Karpas-422 (cell line): ENCODE measurements at regions not wholly inside any gene's neighbourhood (a gene's known extent, or its start where the extent isn't known, plus 50 kb on each side); places are given as distances from the start of the nearest gene placed in this dataset.

ENCODE experiments used
- DNase-seq: peaks from one replicate; pipeline ENCODE4 v3.0.0-alpha.2; 2015
- H2AFZ ChIP-seq: fragments of 200-600 bp; sonication (generic); 2 replicates; pipeline ENCODE4 v1.6.1; 2014; ENCODE audit warnings: antibody characterized with exemption, low read length, mixed read lengths
- H3K27ac ChIP-seq: fragments of 200-600 bp; sonication (generic); 2 replicates; pipeline ENCODE4 v1.5.1; 2014; ENCODE audit warnings: mild to moderate bottlenecking, low read length, moderate library complexity
- H3K27me3 ChIP-seq: fragments of 200-600 bp; sonication (generic); 2 replicates; pipeline ENCODE4 v1.6.1; 2014; ENCODE audit warnings: low read length, mixed read lengths
- H3K36me3 ChIP-seq: fragments of 200-600 bp; sonication (generic); 2 replicates; pipeline ENCODE4 v1.6.1; 2014; ENCODE audit warnings: low read length, mixed read lengths; ENCODE audit not compliant: insufficient read depth
- H3K4me1 ChIP-seq: fragments of 200-600 bp; sonication (generic); 2 replicates; pipeline ENCODE4 v1.6.1; 2014; ENCODE audit warnings: mild to moderate bottlenecking, low read length, mixed read lengths
- H3K4me2 ChIP-seq: fragments of 200-600 bp; sonication (generic); 2 replicates; pipeline ENCODE4 v1.6.1; 2014; ENCODE audit warnings: low read length, low read depth, mild to moderate bottlenecking; ENCODE audit not compliant: poor library complexity, severe bottlenecking
- H3K4me3 ChIP-seq: fragments of 200-600 bp; sonication (generic); 2 replicates; pipeline ENCODE4 v1.5.1; 2014; ENCODE audit warnings: mild to moderate bottlenecking, antibody characterized with exemption, low read length, mixed read lengths
- H3K79me2 ChIP-seq: fragments of 200-600 bp; sonication (generic); 2 replicates; pipeline ENCODE4 v1.6.1; 2014; ENCODE audit warnings: mild to moderate bottlenecking, low read length, mixed read lengths
- H3K9ac ChIP-seq: fragments of 200-600 bp; sonication (generic); 2 replicates; pipeline ENCODE4 v1.6.0; 2014; ENCODE audit warnings: low read length
- H3K9me2 ChIP-seq: fragments of 200-600 bp; sonication (generic), shearing (Covaris generic); replicated peaks from 2 replicates; pipeline ENCODE4 v1.6.0; 2014; ENCODE audit warnings: mild to moderate bottlenecking, low read length, moderate library complexity; ENCODE audit not compliant: insufficient read depth
- H3K9me3 ChIP-seq: fragments of 300-700, 200-600 bp; sonication (generic); 2 replicates; pipeline ENCODE4 v1.6.1; 2014; ENCODE audit warnings: low read length, mixed read lengths
- H4K20me1 ChIP-seq: fragments of 200-600 bp; sonication (generic); 2 replicates; pipeline ENCODE4 v1.6.1; 2014; ENCODE audit warnings: mild to moderate bottlenecking, antibody characterized with exemption, low read length, low read depth; ENCODE audit not compliant: insufficient read depth

- H3K79me2 ChIP-seq, result no peaks in the 10 kb centered on the region
- H4K20me1 ChIP-seq, result no peaks in the 10 kb centered on the region
- H3K9me2 ChIP-seq, result no peaks in the 10 kb centered on the region
- no peaks in the 10 kb centered on the region for H3K4me1 ChIP-seq
- no peaks in the 10 kb centered on the region for H3K27me3 ChIP-seq
- H2AFZ ChIP-seq, result no peak overlapping the region
- no peak overlapping the region for H3K27ac ChIP-seq
- H3K9ac ChIP-seq, result no peak overlapping the region
- DNase-seq, result no peak
- no peak overlapping the region for H3K4me3 ChIP-seq
- no peaks in the 10 kb centered on the region for H3K36me3 ChIP-seq
- no peak overlapping the region for H3K4me2 ChIP-seq
- no peaks in the 10 kb centered on the region for H3K9me3 ChIP-seq
These were observed 49.7 kb downstream of the CYRIA start for GRCh38 chr2:16615687-16616615.

GRCh38 chr2:16615246-16615645 lies 50.4 kb downstream of the CYRIA start:
- Histone ChIP-seq H3K4me3 (no peak overlapping the region), H3K9me3 (no peaks in the 10 kb centered on the region), H4K20me1 (no peaks in the 10 kb centered on the region), H3K27ac (no peak overlapping the region), H3K9me2 (no peaks in the 10 kb centered on the region), H2AFZ (no peak overlapping the region), H3K4me2 (no peak overlapping the region), H3K79me2 (no peaks in the 10 kb centered on the region), H3K27me3 (no peaks in the 10 kb centered on the region), H3K9ac (no peak overlapping the region), H3K4me1 (no peaks in the 10 kb centered on the region), H3K36me3 (no peaks in the 10 kb centered on the region)
- no peak for DNase-seq

DNA sequence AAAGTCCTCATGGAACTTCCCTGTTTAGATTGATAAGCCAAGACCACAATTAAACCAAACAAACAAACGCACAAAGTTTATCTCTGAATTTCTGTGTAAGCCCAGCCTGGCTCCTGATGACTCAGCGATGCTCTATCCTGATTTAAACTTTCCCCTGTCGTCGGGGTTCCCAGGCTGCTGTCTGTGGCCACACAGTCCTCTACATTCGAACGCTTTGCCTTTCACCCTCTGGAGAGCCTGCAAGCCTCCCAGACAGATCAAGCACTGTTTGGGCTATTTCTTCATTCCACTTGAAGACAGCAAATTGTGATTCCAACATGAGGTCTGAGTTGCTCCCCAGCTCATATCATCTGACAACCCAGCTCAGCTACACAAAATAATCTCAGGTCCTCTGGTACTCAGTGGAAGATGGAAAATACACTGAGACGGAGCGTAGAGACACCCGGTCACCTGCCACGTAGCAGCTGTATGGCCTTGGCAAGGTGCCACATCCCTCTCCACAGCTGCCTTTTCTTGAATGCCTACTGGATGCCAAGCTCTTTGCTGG lies 51.2 kb downstream of the CYRIA start:
- no peaks in the 10 kb centered on the region for H4K20me1 ChIP-seq
- no peak overlapping the region for H3K4me2 ChIP-seq
- no peak overlapping the region for H3K9ac ChIP-seq
- no peaks in the 10 kb centered on the region for H3K27me3 ChIP-seq
- H3K36me3 ChIP-seq, result no peaks in the 10 kb centered on the region
- no peaks in the 10 kb centered on the region for H3K9me2 ChIP-seq
- H3K9me3 ChIP-seq, result no peaks in the 10 kb centered on the region
- no peak overlapping the region for H3K4me3 ChIP-seq
- no peaks in the 10 kb centered on the region for H3K79me2 ChIP-seq
- no peak overlapping the region for H2AFZ ChIP-seq
- no peaks in the 10 kb centered on the region for H3K4me1 ChIP-seq
- no peak for DNase-seq
- H3K27ac ChIP-seq, result no peak overlapping the region

GRCh38 chr2:16613539-16614011 lies 52.1 kb downstream of the CYRIA start:
- Histone ChIP-seq H2AFZ (no peak overlapping the region), H3K36me3 (no peaks in the 10 kb centered on the region), H4K20me1 (no peaks in the 10 kb centered on the region), H3K9ac (no peak overlapping the region), H3K4me2 (no peak overlapping the region), H3K4me1 (peaks cover 4% of the 10 kb centered on the region), H3K27me3 (no peaks in the 10 kb centered on the region), H3K9me3 (no peaks in the 10 kb centered on the region), H3K27ac (no peak overlapping the region), H3K4me3 (no peak overlapping the region), H3K79me2 (no peaks in the 10 kb centered on the region), H3K9me2 (no peaks in the 10 kb centered on the region)
- peak; percentile 79 for DNase-seq

GRCh38 chr2:16612490-16612889 lies 53.1 kb downstream of the CYRIA start:
- no peaks in the 10 kb centered on the region for H3K79me2 ChIP-seq
- no peak overlapping the region for H3K27ac ChIP-seq
- H3K36me3 ChIP-seq, result no peaks in the 10 kb centered on the region

DNA sequence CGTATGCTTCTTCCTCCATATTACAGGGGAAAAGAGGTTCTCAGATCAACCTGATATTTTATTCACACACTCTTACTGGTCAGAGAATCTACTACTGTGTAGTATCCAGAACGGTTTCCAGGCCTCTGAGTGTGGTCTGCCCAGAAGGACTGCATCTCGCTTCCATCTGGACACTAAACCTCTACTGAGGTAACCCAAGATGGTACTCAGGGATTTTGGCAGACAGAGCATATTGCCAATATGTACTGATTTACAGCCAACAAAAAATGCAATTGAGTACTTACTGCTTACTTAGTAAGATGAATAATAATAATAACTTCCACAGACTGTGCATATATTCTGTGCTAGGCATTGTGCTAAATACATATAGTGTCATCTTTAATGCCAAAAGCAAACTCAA lies 55.8 kb downstream of the CYRIA start:
- no peaks in the 10 kb centered on the region for H3K9me3 ChIP-seq
- H3K9me2 ChIP-seq, result no peaks in the 10 kb centered on the region
- H3K27me3 ChIP-seq, result no peaks in the 10 kb centered on the region
- no peak overlapping the region for H3K4me3 ChIP-seq
- H3K9ac ChIP-seq, result no peak overlapping the region
- no peak overlapping the region for H2AFZ ChIP-seq
- H4K20me1 ChIP-seq, result no peaks in the 10 kb centered on the region
- H3K4me2 ChIP-seq, result no peak overlapping the region
- H3K4me1 ChIP-seq, result peaks cover 4% of the 10 kb centered on the region
- H3K27ac ChIP-seq, result no peak overlapping the region
- no peaks in the 10 kb centered on the region for H3K36me3 ChIP-seq
- H3K79me2 ChIP-seq, result no peaks in the 10 kb centered on the region
- no peak for DNase-seq

More at GRCh38 chr2:16612490-16612889, 53.1 kb downstream of the CYRIA start:
- Histone ChIP-seq H3K4me1 (peaks cover 4% of the 10 kb centered on the region), H2AFZ (no peak overlapping the region), H3K4me2 (no peak overlapping the region), H3K9me2 (no peaks in the 10 kb centered on the region), H4K20me1 (no peaks in the 10 kb centered on the region), H3K9me3 (no peaks in the 10 kb centered on the region), H3K9ac (no peak overlapping the region), H3K27me3 (no peaks in the 10 kb centered on the region), H3K4me3 (no peak overlapping the region)
- no peak for DNase-seq

GRCh38 chr2:16608661-16609643 lies 56.7 kb downstream of the CYRIA start:
- H4K20me1 ChIP-seq, result no peaks in the 10 kb centered on the region
- H3K27me3 ChIP-seq, result no peaks in the 10 kb centered on the region
- peak overlapping the region; percentile 98 for H2AFZ ChIP-seq
- H3K4me1 ChIP-seq, result peaks cover 4% of the 10 kb centered on the region
- H3K9me3 ChIP-seq, result no peaks in the 10 kb centered on the region
- no peaks in the 10 kb centered on the region for H3K9me2 ChIP-seq
- DNase-seq, result peak; percentile 93
- H3K9ac ChIP-seq, result peak overlapping the region; percentile 54
- H3K4me3 ChIP-seq, result peak overlapping the region; percentile 60
- H3K27ac ChIP-seq, result no peak overlapping the region
- H3K79me2 ChIP-seq, result no peaks in the 10 kb centered on the region
- peak overlapping the region; percentile 83 for H3K4me2 ChIP-seq
- H3K36me3 ChIP-seq, result no peaks in the 10 kb centered on the region

DNA sequence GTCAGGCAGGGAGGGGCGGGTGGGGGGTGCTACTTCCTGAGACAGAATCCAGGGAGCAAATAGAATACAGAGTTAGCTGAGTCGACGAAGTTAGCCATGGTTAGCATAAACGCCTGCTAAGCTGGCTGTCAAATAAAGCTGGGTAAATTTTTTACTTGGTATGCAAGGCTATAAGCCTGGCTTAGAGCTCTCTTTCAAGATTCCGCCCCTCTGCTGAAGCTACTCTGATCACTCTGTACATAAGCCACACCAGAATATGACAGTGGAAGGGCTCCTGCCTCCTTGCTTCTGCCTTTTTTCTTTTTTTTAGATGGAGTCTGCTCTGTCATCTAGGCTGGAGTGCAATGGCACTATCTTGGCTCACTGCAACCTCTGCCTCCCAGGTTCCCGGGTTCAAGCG lies 58.3 kb downstream of the CYRIA start:
- no peak overlapping the region for H3K4me3 ChIP-seq
- H3K79me2 ChIP-seq, result no peaks in the 10 kb centered on the region
- no peak overlapping the region for H3K9ac ChIP-seq
- H3K4me1 ChIP-seq, result peaks cover 4% of the 10 kb centered on the region
- no peak overlapping the region for H3K4me2 ChIP-seq
- no peaks in the 10 kb centered on the region for H3K36me3 ChIP-seq
- DNase-seq, result no peak
- H3K9me2 ChIP-seq, result no peaks in the 10 kb centered on the region
- H3K27me3 ChIP-seq, result no peaks in the 10 kb centered on the region
- H3K27ac ChIP-seq, result no peak overlapping the region
- H2AFZ ChIP-seq, result no peak overlapping the region
- H4K20me1 ChIP-seq, result no peaks in the 10 kb centered on the region
- H3K9me3 ChIP-seq, result no peaks in the 10 kb centered on the region
